Loucy (cell line): ENCODE measurements at regions not wholly inside any gene's neighbourhood (a gene's known extent, or its start where the extent isn't known, plus 50 kb on each side); places are given as distances from the start of the nearest gene placed in this dataset.

Source experiments
- H2AFZ ChIP-seq: fragments of 200-600 bp; sonication (generic); 2 replicates; pipeline ENCODE4 v1.6.0; 2016; ENCODE audit warnings: antibody characterized with exemption, mild to moderate bottlenecking, low read length, moderate library complexity
- H3F3A ChIP-seq: fragments of 200-600 bp; 2 replicates; pipeline ENCODE4 v1.6.0; 2016; ENCODE audit warnings: antibody characterized with exemption, low read depth, mild to moderate bottlenecking
- H3K27me3 ChIP-seq: fragments of 200-600 bp; sonication (generic); 2 replicates; pipeline ENCODE4 v1.6.1; 2014; ENCODE audit warnings: low read length, mild to moderate bottlenecking; ENCODE audit not compliant: insufficient read depth, poor library complexity, severe bottlenecking
- H3K36me3 ChIP-seq: fragments of 200-600 bp; sonication (generic); 2 replicates; pipeline ENCODE4 v1.6.1; 2016; ENCODE audit warnings: low read length; ENCODE audit not compliant: insufficient read depth
- H3K4me1 ChIP-seq: fragments of 200-600 bp; sonication (generic); 2 replicates; pipeline ENCODE4 v1.5.1; 2014; ENCODE audit warnings: low read length, mild to moderate bottlenecking; ENCODE audit not compliant: insufficient read depth, poor library complexity, severe bottlenecking
- H3K4me2 ChIP-seq: fragments of 200-600 bp; sonication (generic); 2 replicates; pipeline ENCODE4 v1.6.0; 2014; ENCODE audit warnings: antibody characterized with exemption, low read length, low read depth, mild to moderate bottlenecking; ENCODE audit not compliant: poor library complexity, severe bottlenecking
- H3K4me3 ChIP-seq: fragments of 200-600 bp; sonication (generic); 2 replicates; pipeline ENCODE4 v1.5.1; 2014; ENCODE audit warnings: low read length, mild to moderate bottlenecking, mixed read lengths; ENCODE audit not compliant: poor library complexity, severe bottlenecking
- H3K79me2 ChIP-seq: fragments of 200-600 bp; sonication (generic); 2 replicates; pipeline ENCODE4 v1.6.1; 2014; ENCODE audit warnings: low read length; ENCODE audit not compliant: insufficient read depth
- H3K9ac ChIP-seq: fragments of 200-600 bp; sonication (generic); 2 replicates; pipeline ENCODE4 v1.6.0; 2014; ENCODE audit warnings: mild to moderate bottlenecking, low read depth, low read length, moderate library complexity; ENCODE audit not compliant: poor library complexity, severe bottlenecking
- H3K9me2 ChIP-seq: fragments of 200-600 bp; sonication (generic); replicated peaks from 2 replicates; pipeline ENCODE4 v1.6.1; 2016; ENCODE audit warnings: low read depth, low read length, mixed read lengths
- H3K9me3 ChIP-seq: fragments of 200-600 bp; sonication (generic); 2 replicates; pipeline ENCODE4 v1.6.1; 2014; ENCODE audit warnings: mild to moderate bottlenecking, antibody characterized with exemption, low read length, low read depth; ENCODE audit not compliant: insufficient read depth
- H4K20me1 ChIP-seq: fragments of 200-600 bp; sonication (generic); 2 replicates; pipeline ENCODE4 v1.6.0; 2014; ENCODE audit warnings: antibody characterized with exemption, low read length, mild to moderate bottlenecking; ENCODE audit not compliant: insufficient read depth, poor library complexity, severe bottlenecking
- CTCF ChIP-seq: fragments of 200-600 bp; sonication (generic); conservative IDR thresholded peaks from 2 replicates; pipeline ENCODE4 v1.5.1; 2014; ENCODE audit warnings: mild to moderate bottlenecking, antibody characterized with exemption, low read length
- EZH2phosphoT487 ChIP-seq: fragments of 200-600 bp; IDR thresholded peaks from 2 replicates; pipeline ENCODE4 v1.6.1; 2018; ENCODE audit warnings: antibody characterized with exemption, mild to moderate bottlenecking, moderate library complexity, borderline replicate concordance

- Histone ChIP-seq H4K20me1 (no peaks in the 10 kb centered on the region), H3K4me2 (no peak overlapping the region), H3K36me3 (no peaks in the 10 kb centered on the region), H3K79me2 (no peaks in the 10 kb centered on the region), H3K9me2 (no peaks in the 10 kb centered on the region), H3K9me3 (no peaks in the 10 kb centered on the region), H3K9ac (no peak overlapping the region), H3K27me3 (no peaks in the 10 kb centered on the region), H3K4me1 (no peaks in the 10 kb centered on the region), H3K4me3 (no peak overlapping the region), H3F3A (no peaks in the 10 kb centered on the region), H2AFZ (no peak overlapping the region)
- TF ChIP-seq EZH2phosphoT487 (no peak), CTCF (no peak)
Observed at GRCh38 chr9:24721621-24722020, 175.9 kb upstream of the IZUMO3 start.

GRCh38 chr9:24712206-24712605, 166.5 kb upstream of the IZUMO3 start:
- Histone ChIP-seq H3K4me1 (no peaks in the 10 kb centered on the region), H4K20me1 (no peaks in the 10 kb centered on the region), H3K9me3 (no peaks in the 10 kb centered on the region), H3F3A (no peaks in the 10 kb centered on the region), H3K79me2 (no peaks in the 10 kb centered on the region), H3K9ac (no peak overlapping the region), H3K4me2 (no peak overlapping the region), H3K4me3 (no peak overlapping the region), H2AFZ (no peak overlapping the region), H3K27me3 (no peaks in the 10 kb centered on the region), H3K36me3 (no peaks in the 10 kb centered on the region), H3K9me2 (no peaks in the 10 kb centered on the region)
- no peak for TF ChIP-seq EZH2phosphoT487
- no peak for TF ChIP-seq CTCF

GRCh38 chr9:24708814-24709213, 163.1 kb upstream of the IZUMO3 start:
- Histone ChIP-seq H2AFZ (no peak overlapping the region), H3K4me1 (no peaks in the 10 kb centered on the region), H3K9me2 (no peaks in the 10 kb centered on the region), H3K36me3 (no peaks in the 10 kb centered on the region), H3K79me2 (no peaks in the 10 kb centered on the region), H3K9me3 (no peaks in the 10 kb centered on the region), H3K4me3 (no peak overlapping the region), H4K20me1 (no peaks in the 10 kb centered on the region), H3K27me3 (no peaks in the 10 kb centered on the region), H3K4me2 (no peak overlapping the region), H3F3A (no peaks in the 10 kb centered on the region), H3K9ac (no peak overlapping the region)
- TF ChIP-seq CTCF (no peak), EZH2phosphoT487 (no peak)
